ENCODE measurements at regions not wholly inside any gene's neighbourhood (a gene's known extent, or its start where the extent isn't known, plus 50 kb on each side); places are given as distances from the start of the nearest gene placed in this dataset.

- H3K27ac ChIP-seq, result no peak overlapping the region
- no peak for TF ChIP-seq CTCF (conservative IDR thresholded peaks at IDR 0.05)
Measured at GRCh38 chr20:20797521-20798310, 85.3 kb upstream of the RALGAPA2 start.

DNA sequence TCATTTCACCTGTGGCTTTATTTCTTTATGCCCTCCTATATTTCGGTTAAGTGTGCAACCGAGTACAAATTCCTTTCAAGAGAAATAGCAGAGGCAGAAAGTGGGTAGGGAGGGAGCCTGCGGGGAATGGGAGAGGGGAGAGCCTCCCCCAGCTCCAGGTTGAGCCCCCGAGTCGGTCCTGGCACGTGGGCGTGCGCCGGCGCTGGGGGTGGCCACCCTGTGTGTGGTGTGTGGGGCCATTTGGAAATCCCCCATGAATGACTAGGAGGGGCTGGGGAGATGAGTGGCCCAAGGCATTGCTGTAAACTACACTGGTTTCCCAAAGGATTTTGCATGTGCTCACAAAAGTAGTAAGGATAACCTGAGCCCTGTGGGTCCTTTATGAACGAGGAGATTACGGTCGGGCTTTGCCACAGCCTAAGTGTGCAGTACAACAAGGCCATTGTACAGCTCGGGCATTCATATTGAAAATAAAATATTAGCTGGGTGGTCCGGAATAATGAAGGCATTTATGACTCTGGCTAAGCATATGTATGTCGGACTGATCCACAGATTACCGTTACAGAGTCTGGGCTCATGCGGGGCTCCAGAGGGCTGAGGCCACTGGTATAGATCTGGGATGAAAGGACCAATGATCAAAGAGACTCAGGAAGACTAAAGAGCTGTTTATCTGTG, 84.5 kb upstream of the RALGAPA2 start:
- no peak overlapping the region for H3K27ac ChIP-seq
- no peak for TF ChIP-seq CTCF (conservative IDR thresholded peaks at IDR 0.05)

DNA sequence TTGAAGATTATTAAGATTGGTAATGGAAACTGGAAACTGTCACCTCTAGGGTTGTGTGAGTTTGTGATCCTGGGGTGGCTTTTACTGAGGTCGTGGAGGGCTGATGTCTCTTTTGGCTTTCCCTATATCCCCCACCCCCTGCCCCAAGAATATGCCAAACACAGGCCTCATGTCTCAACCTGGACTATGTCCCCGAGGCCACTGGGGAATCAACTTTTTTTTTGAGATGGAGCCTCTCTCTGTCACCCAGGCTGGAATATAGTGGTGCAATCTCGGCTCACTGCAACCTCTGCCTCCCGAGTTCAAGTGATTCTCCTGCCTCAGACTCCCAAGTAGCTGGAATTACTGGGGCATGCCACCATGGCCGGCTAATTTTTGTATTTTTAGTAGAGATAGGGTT, 83.3 kb upstream of the RALGAPA2 start:
- no peak for TF ChIP-seq CTCF (conservative IDR thresholded peaks at IDR 0.05)
- no peak overlapping the region for H3K27ac ChIP-seq

DNA sequence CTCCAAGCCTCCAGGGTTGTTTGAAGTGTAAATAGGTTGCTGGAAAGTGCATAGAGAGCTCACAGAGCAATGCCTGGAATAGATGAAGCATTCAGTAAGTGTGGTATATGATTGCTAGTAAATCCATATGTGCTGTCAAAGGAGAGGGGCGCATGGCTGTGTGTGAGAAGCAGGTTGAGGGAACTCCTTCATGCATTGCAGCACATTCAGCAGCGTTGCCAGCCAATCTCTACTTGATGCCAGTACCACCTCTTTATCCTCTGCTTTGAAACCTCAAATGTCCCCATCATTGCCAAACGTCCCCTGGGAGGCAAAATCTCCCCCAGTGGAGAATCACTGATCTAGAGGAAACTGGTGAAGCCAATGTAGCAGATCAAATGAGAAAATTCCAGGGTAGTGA, 82.7 kb upstream of the RALGAPA2 start:
- no peak overlapping the region for H3K27ac ChIP-seq
- no peak for TF ChIP-seq CTCF (conservative IDR thresholded peaks at IDR 0.05)

GRCh38 chr20:20793591-20793990, 81.1 kb upstream of the RALGAPA2 start:
- TF ChIP-seq CTCF (conservative IDR thresholded peaks at IDR 0.05), result no peak
- no peak overlapping the region for H3K27ac ChIP-seq

DNA sequence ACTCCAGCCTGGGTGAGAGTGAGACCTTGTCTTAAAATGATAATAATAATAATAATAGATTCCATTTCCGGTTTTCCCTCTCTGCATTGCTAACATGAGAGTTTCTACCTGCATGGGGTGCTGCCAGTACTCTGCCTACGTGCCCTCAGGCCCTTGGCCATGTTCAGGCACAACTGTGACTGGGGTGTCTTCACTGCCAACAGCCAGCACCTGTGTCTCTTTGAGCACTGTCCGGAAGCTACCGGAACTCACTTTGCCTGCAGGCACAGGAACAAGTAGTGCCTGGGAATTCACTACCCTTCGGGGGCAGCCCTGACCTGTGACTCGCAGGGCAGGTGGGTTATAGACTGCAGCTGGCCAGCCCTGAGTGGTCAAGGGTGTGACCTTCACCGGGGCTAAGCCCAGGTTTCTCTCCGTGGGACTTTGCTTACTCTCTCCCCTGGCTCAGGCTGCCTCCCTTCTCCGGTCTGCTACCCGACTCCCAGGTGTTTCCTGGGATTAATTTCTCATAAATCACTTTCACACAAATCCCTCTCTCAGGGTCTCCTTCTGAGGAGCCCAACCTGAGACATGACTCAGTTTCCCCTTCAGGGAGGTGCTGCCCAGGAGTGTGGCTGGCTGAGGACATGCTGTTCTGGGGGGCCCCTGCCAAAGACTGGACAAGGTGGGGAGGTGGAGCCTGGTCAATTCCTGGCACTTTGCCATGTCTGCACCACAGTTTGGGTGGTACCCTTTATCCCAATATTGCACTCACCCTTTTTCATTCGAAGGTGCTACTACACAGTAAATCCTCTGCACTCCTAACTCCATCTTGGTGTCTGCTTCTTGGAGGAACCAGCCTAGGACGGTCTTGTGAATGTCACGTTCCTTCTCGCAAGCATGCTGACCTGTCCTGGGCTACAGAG, 79.5 kb upstream of the RALGAPA2 start:
- no peak for TF ChIP-seq CTCF (conservative IDR thresholded peaks at IDR 0.05)
- H3K27ac ChIP-seq, result no peak overlapping the region

DNA sequence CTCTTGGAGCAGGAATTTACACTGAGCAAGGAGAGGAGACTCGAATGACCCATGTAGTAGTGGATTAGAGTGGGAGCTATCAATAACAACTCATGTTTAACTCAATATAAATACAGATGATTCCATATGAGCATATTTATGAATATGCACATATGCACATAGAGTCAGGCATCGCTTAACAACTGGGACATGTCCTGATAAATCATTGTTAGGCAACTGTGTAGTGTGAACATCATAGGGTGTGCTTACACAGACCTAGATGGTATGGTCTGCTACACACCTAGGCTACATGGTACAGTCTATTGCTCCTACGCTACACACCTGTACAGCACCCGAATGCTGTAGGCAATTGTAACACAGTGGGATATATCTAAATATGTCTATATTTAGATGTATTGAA, 75.9 kb upstream of the RALGAPA2 start:
- no peak for TF ChIP-seq CTCF (conservative IDR thresholded peaks at IDR 0.05)
- no peak overlapping the region for H3K27ac ChIP-seq
